Retinal pigment epithelial cell (primary cell): ENCODE measurements at regions not wholly inside any gene's neighbourhood (a gene's known extent, or its start where the extent isn't known, plus 50 kb on each side); places are given as distances from the start of the nearest gene placed in this dataset.

Experiments
- DNase-seq: peaks from one replicate; pipeline ENCODE4 v3.0.0-alpha.2; 2010; ENCODE audit warnings: low read depth
- H3K4me3 ChIP-seq: 2 replicates; pipeline ENCODE4 v1.5.1; 2011; ENCODE audit warnings: mild to moderate bottlenecking, low read length, control low read depth, moderate library complexity
- TF ChIP-seq, protein P1 (sequence below): conservative IDR thresholded peaks from 2 replicates; pipeline ENCODE4 v1.5.1; 2011; ENCODE audit warnings: low read depth, low read length, control low read depth, inconsistent platforms

DNA sequence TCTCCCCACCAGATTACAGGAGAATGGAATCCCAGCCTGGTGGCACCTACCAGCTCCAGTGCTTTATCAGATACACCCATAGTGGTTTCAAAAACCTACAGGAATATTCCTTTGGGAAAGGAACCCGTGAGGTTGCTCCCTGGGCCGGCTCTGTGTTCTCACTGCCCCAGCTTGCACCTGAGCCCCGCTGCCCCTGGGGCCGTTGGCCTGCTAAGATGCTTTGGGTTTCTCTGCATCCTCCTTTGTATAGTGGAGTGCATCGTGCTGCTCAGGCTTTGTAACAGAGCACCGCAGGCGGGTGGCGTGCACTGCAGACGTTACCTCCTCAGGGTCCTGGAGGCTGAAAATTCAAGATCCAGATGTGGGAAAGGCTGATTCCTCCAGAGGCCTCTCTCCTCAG, 414.1 kb downstream of the BRD1 start:
- DNase-seq: no peak
- no peak overlapping the region for H3K4me3 ChIP-seq
- TF ChIP-seq, protein P1, sequence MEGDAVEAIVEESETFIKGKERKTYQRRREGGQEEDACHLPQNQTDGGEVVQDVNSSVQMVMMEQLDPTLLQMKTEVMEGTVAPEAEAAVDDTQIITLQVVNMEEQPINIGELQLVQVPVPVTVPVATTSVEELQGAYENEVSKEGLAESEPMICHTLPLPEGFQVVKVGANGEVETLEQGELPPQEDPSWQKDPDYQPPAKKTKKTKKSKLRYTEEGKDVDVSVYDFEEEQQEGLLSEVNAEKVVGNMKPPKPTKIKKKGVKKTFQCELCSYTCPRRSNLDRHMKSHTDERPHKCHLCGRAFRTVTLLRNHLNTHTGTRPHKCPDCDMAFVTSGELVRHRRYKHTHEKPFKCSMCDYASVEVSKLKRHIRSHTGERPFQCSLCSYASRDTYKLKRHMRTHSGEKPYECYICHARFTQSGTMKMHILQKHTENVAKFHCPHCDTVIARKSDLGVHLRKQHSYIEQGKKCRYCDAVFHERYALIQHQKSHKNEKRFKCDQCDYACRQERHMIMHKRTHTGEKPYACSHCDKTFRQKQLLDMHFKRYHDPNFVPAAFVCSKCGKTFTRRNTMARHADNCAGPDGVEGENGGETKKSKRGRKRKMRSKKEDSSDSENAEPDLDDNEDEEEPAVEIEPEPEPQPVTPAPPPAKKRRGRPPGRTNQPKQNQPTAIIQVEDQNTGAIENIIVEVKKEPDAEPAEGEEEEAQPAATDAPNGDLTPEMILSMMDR: no peak

DNA sequence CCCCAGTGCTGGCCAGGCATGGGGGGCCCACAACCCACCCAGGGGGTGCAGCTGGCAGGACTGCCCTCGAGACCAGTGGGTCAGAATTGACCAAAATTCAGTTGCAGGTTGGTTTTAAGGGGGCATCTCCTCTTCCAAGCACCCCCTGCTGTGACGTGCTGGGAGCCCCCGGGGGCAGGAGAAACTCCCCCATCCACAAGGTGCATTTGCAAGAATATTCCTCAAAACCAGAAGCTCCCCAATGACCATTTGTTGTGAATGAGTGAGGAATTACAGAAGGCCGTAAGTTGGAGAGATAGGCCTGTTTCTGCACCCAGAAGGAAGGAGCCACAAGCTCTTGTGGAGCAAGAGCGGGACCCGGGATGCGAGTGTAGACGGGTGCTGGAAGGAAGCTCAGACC, 414.5 kb downstream of the BRD1 start:
- no peak overlapping the region for H3K4me3 ChIP-seq
- TF ChIP-seq, protein P1: no peak
- DNase-seq: no peak

DNA sequence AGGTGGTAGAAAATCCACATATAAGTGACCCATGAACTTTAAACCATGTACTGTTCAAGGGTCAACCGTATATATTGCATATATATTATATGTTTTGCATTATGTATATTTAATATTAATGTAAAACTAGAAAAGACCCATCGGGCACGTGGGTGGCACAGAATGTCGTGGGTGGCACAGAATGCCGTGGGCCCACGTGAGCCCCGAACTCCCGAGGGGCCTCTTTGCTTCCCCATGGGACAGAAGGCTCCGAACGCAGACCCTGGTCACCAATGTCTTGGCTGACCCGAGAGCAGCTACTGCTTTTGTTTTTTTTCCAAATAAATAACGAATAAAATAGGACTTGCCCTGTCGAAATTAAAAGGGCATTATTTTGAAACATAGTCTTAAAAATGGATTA, 415.4 kb downstream of the BRD1 start:
- no peak overlapping the region for H3K4me3 ChIP-seq
- no peak for DNase-seq
- TF ChIP-seq, protein P1: no peak

DNA sequence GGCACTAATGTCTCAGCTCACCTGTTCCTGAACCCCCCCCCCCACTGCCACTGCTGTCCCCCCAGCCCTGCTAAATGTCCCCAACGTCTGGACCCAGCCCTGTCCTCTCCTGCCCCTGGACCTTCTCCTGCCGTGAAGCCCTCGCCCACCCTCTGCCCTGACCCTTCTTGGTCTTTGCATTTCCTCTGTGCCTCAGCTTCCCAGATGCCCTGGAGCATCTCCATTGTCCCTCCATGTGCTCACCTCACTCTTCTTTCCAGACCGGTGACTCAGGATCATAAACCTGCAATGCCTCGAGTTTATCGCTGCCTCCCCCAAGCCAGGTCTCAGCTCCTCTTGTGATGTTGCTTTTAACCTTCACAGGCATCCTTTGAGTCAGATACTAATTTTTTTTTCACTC, 416.4 kb downstream of the BRD1 start:
- no peak for DNase-seq
- TF ChIP-seq, protein P1: no peak
- no peak overlapping the region for H3K4me3 ChIP-seq

DNA sequence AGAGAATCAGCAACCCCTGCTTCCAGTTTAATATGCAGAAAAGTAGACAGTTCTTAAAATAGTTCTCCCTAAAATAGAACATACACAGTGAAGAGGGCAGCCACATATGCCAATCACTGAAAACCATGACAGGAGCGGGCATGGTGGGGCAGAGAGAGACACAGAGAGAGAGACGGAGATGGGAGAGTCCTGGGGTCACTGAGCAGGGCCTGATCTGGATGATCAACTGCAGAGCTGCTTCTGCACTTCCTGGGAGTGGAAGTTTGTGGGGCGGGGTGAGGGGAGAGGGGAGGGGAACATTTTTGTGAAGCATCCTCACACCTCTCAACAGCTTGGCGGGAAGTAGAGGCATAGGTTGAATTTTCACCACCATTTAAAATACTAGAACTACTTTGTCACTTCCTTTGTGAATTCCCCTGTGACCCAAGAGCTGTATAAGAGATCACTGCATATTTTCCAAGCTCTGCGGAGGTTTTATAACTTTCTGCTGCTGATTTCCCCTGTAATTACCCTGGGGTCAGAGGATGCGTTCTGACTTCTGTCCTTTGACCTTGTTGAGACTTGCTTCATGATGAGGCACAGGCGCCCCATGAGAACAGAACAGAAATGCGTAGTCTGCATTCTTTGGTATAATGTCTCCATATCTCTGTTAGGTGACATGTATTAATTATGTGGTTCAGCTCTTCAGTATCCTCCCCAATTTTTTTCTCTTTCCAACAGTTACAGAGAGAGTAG, 419.4 kb downstream of the BRD1 start:
- H3K4me3 ChIP-seq: no peak overlapping the region
- DNase-seq: no peak
- TF ChIP-seq, protein P1: no peak

DNA sequence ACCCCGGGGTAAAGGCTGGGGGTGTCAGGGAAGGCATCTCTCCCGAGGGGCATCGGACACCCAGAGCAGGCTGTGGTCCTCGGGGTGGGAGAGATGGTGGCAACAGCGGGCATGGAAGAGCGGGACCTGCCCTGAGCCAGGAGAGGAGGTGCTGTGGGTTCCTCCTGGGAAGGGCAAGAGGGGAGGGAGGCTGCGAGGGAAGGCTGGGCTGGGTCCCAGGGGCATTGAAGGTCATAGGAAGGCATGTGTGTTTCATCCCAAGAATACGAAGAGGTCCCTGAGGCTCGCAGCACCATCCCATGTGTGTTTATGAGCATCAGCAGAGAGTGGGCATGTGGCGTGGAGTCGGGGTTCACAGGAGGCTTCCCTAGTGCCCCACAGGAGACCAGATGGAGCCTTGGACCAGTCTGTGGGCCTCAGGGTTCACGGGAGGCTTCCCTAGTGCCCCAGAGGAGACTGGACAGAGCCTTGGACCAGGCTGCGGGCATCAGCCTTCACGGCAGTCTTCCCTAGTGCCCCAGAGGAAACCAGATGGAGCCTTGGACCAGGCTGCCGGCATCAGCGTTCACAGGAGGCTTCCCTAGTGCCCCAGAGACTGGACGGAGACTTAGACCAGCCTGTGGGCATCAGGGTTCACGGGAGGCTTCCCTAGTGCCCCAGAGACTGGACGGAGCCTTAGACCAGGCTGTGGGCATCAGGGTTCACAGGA, 420.6 kb downstream of the BRD1 start:
- no peak overlapping the region for H3K4me3 ChIP-seq

More for the DNA sequence above, 420.6 kb downstream of the BRD1 start:
- TF ChIP-seq, protein P1: no peak
- DNase-seq: no peak
